DMS 273 treated with DMSO at 0.1 percent for 48 hours (cell line): ENCODE measurements at regions not wholly inside any gene's neighbourhood (a gene's known extent, or its start where the extent isn't known, plus 50 kb on each side); places are given as distances from the start of the nearest gene placed in this dataset.
"Not testable (repeated sequence)": the region's sequence is repeated elsewhere in the genome, so short reads cannot be mapped to it uniquely, and the experiment has no call there.

ENCODE experiments used
- DNase-seq: peaks from one replicate; lab custom pipeline; 2025; lab: John Stamatoyannopoulos, UW

DNA sequence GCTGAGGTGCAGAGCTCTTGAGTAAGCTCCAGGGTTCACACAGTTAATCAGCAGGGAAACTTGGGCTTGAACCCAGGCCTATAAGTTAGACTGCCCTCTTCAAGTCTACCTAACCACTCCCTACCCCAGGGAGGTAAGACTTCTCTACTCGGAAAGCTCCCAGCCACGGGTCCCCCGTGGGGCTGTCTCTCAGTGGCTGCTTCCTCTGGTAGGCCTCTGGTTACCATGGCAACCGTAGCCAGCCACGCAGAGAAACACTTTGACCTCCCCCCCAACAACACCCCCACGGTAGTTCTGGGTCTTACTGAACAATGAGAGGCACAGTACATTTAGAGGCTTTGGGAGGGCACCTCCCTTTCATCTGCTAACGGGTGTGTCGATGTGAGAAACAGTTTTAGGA is 245.2 kb downstream of the AACS start:
- DNase-seq, result no peak

GRCh38 chr12:125311050-125311449 is 245.8 kb downstream of the AACS start:
- no peak for DNase-seq

DNA sequence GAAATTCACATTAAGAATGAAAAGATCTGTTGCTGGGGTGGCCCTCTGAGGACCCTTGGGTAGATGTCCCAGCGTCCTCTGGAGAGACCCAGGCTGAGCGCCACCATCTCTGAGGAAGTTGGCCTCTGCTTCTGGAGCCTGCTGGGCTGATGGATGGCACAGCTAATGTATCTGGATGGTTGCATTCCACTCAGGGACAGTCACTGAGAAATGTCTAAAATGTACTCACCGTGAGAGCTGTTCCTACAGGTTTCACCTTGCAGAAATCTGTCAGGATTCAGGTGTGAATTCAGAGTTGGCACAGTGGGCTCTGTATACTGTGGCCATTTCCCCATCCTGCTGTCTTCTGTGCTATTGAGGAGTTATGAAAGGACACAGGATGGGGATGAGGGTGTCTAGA is 247.2 kb downstream of the AACS start:
- no peak for DNase-seq

- no peak for DNase-seq
Observed at GRCh38 chr12:125314051-125314755, 249.0 kb downstream of the AACS start.

- DNase-seq, result no peak
Observed at GRCh38 chr12:125315771-125316170, 250.5 kb downstream of the AACS start.

GRCh38 chr12:125320177-125320576 is 254.9 kb downstream of the AACS start:
- no peak for DNase-seq

DNA sequence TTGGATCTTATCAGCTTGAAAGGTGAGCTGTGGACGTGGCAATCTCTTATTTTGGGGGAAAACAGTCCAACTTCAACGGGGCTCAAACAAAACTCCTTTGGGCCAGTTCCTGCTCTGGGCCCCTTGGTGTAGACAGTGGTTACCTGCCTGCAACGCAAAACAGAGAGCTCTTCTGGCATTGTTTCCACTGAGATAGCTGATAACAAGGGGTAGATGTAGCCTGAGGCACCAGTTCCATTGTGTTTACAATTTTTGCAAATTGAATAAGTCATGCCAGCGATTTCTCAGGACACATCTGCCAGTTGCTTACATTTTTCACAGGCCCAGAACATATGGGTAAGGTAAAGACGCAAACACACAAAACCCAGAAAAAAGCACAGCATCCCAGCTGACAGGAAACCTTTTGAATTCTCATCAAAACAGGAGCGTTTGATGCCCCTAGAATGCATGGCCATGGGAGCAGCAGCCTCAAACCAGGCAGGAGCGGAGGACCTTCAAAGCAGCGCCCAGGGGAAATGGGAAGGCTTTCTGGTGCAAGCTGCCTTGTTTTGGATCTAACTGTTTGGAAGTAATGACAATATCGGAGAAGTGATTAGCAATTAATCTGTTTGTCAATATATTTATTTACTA is 259.7 kb downstream of the AACS start:
- no peak for DNase-seq

- DNase-seq, result no peak
Observed at GRCh38 chr12:125329239-125330102, 264.2 kb downstream of the AACS start.

DNA sequence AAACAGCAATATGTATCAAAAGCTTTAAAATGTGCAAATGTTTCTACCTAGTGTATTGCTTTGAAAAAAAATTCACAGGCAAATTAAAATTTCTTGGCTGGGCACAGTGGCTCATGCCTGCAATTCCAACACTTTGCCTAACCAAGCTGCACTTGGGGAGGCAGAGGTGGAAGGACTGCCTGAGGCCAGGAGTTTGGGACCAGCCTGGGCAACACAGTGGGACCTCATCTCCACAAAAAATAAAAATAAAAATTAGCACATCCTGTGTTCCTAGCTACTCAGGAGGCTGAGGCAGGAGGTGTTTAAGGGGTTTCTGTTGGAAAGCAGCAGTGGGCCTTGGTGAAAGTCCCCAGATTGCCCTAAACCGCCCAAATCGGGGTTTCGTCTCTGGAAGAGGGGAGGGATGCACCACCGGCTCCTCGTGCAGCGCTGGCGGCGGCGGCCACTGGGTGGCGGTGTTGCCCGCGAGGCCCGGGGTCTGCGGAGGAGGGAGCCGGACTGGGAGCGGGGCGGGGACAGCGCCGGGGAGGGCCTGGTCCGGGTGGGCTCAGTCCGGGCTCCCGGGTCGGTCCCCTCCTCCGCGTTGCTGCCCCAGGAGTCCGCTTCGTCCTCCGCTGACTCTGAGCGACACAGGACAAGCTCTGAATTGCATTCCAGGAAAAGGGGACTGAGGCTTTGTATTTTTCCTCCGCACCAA is 265.6 kb downstream of the AACS start:
- no peak for DNase-seq

- DNase-seq, result no peak
Observed at GRCh38 chr12:125331342-125332052, 266.3 kb downstream of the AACS start.

DNA sequence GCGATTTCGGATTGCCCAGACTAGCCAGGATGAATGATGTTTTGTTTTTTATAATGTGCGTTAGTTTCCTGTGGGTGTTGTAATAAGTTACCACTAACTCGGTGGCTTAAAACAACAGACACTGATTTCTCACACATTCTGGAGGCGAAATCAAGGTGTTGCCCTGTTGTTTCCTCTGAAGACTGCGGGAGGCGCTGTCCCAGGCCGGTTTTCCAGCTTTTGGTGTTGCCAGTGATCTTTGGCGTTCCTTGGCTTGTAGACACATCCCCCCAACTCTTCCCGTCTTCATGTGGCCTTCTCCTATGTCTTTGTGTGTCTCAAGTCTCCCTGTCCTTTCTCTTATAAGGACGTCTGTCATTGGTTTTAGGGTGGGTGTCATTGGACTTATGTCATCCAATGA is 267.7 kb downstream of the AACS start:
- no peak for DNase-seq

DNA sequence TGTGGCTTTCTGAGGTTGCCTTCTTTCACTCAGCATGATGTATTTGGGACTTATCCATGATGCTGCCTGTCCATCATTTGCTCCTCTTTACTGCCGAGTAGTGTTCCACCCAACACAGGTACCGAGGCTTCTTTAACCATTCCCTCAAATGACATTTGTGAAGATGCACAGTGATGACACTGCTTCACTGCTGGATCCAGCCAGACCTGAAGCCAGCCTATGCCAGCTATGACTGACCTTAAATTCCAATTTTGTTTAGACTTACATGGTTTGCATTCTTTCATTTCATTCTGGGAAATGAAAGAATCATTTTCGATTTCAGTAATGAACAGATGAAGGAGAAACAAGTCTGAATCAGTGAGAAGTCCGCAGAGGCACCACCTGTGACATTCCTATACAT is 271.0 kb downstream of the AACS start:
- DNase-seq, result no peak

DNA sequence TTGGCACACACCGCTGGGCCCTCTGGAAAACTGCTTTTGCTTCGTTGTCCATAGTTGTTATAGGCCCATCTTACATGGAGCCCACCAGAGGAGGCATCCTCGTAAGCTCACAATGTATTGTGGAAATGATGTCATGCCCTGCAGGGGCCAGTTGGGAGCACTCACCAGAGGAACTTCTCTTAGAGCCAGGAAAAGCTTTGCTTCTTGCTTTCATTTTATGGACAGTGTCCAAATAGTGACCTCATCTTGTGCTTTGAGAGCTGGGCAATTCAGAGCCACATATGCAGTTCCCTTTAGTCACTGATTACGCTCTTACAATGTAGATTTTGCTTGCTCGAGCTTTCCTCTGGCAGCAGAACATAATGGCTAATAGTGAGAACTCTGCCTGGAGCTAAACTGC is 275.6 kb downstream of the AACS start:
- DNase-seq, result no peak

GRCh38 chr12:125341422-125341821 is 276.2 kb downstream of the AACS start:
- no peak for DNase-seq

DNA sequence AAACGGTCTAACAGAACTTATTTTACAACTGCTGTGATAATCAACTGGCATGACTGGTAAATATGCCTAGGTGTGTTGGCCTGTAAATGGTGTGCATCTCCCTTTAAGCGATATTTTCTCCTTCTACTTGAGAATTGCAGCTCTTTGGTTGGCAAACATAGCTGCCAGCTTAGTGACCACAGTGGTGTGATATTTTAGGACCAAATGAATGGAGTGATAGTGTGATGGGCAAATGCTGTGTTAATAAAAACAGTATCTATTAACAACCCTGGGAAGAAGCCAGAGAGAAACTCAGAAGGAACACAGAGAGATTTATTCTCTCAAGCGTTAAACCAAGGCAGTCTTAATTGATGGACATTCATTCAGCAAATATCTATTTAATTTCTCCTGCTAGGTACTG is 278.4 kb downstream of the AACS start:
- no peak for DNase-seq

GRCh38 chr12:125346362-125346761 is 281.1 kb downstream of the AACS start:
- no peak for DNase-seq

GRCh38 chr12:125351788-125352187 is 286.6 kb downstream of the AACS start:
- no peak for DNase-seq

DNA sequence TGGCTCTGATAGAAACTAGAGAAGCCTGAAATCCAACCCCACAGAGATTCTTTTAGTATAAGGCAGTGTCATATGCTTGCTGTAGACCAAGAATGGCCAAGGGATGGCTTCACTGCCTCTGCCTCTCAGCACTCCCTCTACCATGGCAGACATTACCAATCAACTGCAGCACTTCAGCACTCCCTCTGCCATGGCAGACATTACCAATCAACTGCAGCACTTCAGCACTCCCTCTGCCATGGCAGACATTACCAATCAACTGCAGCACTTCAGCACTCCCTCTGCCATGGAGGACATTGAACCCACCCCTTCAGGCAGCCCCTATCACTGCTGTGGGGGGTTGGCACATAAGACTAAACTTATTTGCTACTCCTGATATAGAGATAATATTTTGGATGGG is 287.8 kb downstream of the AACS start:
- not testable (repeated sequence) for DNase-seq

- DNase-seq, result no peak
Observed at GRCh38 chr12:125353871-125354270, 288.6 kb downstream of the AACS start.

GRCh38 chr12:125355614-125356013 is 290.4 kb downstream of the AACS start:
- DNase-seq, result no peak

DNA sequence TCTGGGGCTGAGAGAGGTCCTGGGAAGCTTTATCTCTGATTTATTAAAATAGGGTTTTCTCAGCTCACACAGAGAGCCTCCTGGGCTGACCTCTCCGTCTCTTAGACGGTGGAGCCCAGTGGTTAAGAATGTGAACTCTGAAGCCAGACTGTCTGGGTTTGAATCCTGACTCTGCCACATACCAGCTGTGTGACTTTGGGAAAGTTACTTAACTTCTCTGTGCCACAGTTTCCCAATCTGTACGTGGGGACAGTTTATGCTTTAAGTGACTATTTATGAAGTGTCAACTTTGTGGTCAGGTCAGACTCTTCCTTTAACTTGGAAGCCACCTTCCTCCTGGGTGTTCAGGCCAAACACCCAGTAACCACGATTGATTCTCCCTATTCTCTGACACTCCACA is 290.9 kb downstream of the AACS start:
- DNase-seq, result no peak

GRCh38 chr12:125357561-125357960 is 292.3 kb downstream of the AACS start:
- no peak for DNase-seq
